ENCODE measurements at regions not wholly inside any gene's neighbourhood (a gene's known extent, or its start where the extent isn't known, plus 50 kb on each side); places are given as distances from the start of the nearest gene placed in this dataset.

- no peak for TF ChIP-seq EZH2 (IDR thresholded peaks at IDR 0.05; ENCODE audit: borderline replicate concordance, insufficient read depth, low read depth, low read length, poor library complexity, severe bottlenecking)
- no peak for TF ChIP-seq CTCF (IDR thresholded peaks at IDR 0.05)
Measured at GRCh38 chr5:67292201-67292940, 95.8 kb upstream of the CD180 start.

All from B cell (primary cell).